Liver (tissue), 8 donors: ENCODE measurements at regions not wholly inside any gene's neighbourhood (a gene's known extent, or its start where the extent isn't known, plus 50 kb on each side); places are given as distances from the start of the nearest gene placed in this dataset.

Experiments
- DNase-seq: peaks from one replicate; pipeline ENCODE4 v3.0.0-alpha.2; 2017; ENCODE audit warnings: low spot score
- H3K27ac ChIP-seq, 2 donors: one replicate each; pipeline ENCODE4 v1.7.0; 2013; ENCODE audit warnings: inconsistent platforms in 2 of 2, low read length in 2 of 2, control low read depth in 1 of 2, low read depth in 1 of 2, mild to moderate bottlenecking in 1 of 2
- H3K27me3 ChIP-seq, 4 donors: one replicate each; pipeline versions ENCODE4 v1.6.1 to v1.7.0; 2013; ENCODE audit warnings: low read length in 3 of 4, inconsistent platforms in 1 of 4, mild to moderate bottlenecking in 1 of 4, moderate library complexity in 1 of 4; ENCODE audit not compliant: control insufficient read depth in 4 of 4, insufficient read depth in 4 of 4
- H3K36me3 ChIP-seq, 4 donors: one replicate each; pipeline versions ENCODE4 v1.6.1 to v1.7.0; 2013; ENCODE audit warnings: low read length in 3 of 4, mild to moderate bottlenecking in 3 of 4, low read depth in 1 of 4, moderate library complexity in 1 of 4; ENCODE audit not compliant: control insufficient read depth in 4 of 4, insufficient read depth in 3 of 4
- H3K4me1 ChIP-seq, 4 donors: one replicate each; pipeline versions ENCODE4 v1.6.1 to v1.7.0; 2013; ENCODE audit warnings: low read length in 3 of 4, mild to moderate bottlenecking in 3 of 4, moderate library complexity in 1 of 4; ENCODE audit not compliant: control insufficient read depth in 4 of 4, insufficient read depth in 4 of 4
- H3K4me3 ChIP-seq, 3 donors: one replicate each; pipeline versions ENCODE4 v1.6.1 to v1.7.0; 2013; ENCODE audit warnings: low read length in 3 of 3, control low read depth in 1 of 3, low read depth in 1 of 3, mild to moderate bottlenecking in 1 of 3
- H3K9ac ChIP-seq, 2 donors: one replicate each; pipeline ENCODE4 v1.7.0; 2013; ENCODE audit warnings: low read length in 2 of 2, mild to moderate bottlenecking in 2 of 2, moderate library complexity in 2 of 2, control low read depth in 1 of 2, low read depth in 1 of 2
- H3K9me3 ChIP-seq, 4 donors: one replicate each; pipeline versions ENCODE4 v1.6.1 to v1.7.0; 2013; ENCODE audit warnings: low read length in 3 of 4; ENCODE audit not compliant: control insufficient read depth in 4 of 4
- EGR1 ChIP-seq, 2 donors: IDR thresholded peaks; 2 replicates each; pipeline ENCODE4 v1.6.1; 2016 to 2018; ENCODE audit warnings: antibody characterized with exemption in 2 of 2, low read depth in 2 of 2
- FOXA1 ChIP-seq: IDR thresholded peaks from 2 replicates; pipeline ENCODE4 v1.6.1; 2016; ENCODE audit warnings: antibody characterized with exemption
- FOXA2 ChIP-seq: IDR thresholded peaks from 2 replicates; pipeline ENCODE4 v1.6.1; 2016; ENCODE audit warnings: antibody characterized with exemption
- GABPA ChIP-seq, 2 donors: IDR thresholded peaks in 1 of 2; conservative IDR thresholded peaks in 1 of 2; 2 replicates each; pipeline ENCODE4 v1.6.1; 2016; ENCODE audit warnings: antibody characterized with exemption in 2 of 2, mild to moderate bottlenecking in 1 of 2, moderate library complexity in 1 of 2
- HNF4A ChIP-seq, 2 donors: conservative IDR thresholded peaks; 2 replicates each; pipeline ENCODE4 v1.6.1; 2016; ENCODE audit warnings: antibody characterized with exemption in 2 of 2, mild to moderate bottlenecking in 2 of 2
- HNF4G ChIP-seq: IDR thresholded peaks from 2 replicates; pipeline ENCODE4 v1.6.1; 2016; ENCODE audit warnings: antibody characterized with exemption
- JUND ChIP-seq, 2 donors: IDR thresholded peaks; 2 replicates each; pipeline ENCODE4 v1.6.1; 2016; ENCODE audit warnings: antibody characterized with exemption in 2 of 2
- MAX ChIP-seq: IDR thresholded peaks from 2 replicates; pipeline ENCODE4 v1.6.1; 2016; ENCODE audit warnings: antibody characterized with exemption
- NR2F2 ChIP-seq: IDR thresholded peaks from 2 replicates; pipeline ENCODE4 v1.6.1; 2016; ENCODE audit warnings: antibody characterized with exemption
- RAD21 ChIP-seq, 2 donors: IDR thresholded peaks; 2 replicates each; pipeline ENCODE4 v1.6.1; 2016; ENCODE audit warnings: antibody characterized with exemption in 2 of 2, mild to moderate bottlenecking in 2 of 2
- RXRA ChIP-seq, 2 donors: IDR thresholded peaks; 2 replicates each; pipeline ENCODE4 v1.6.1; 2017 to 2018; ENCODE audit warnings: antibody characterized with exemption in 2 of 2, mild to moderate bottlenecking in 1 of 2
- SP1 ChIP-seq: IDR thresholded peaks from 2 replicates; pipeline ENCODE4 v1.6.1; 2018; ENCODE audit warnings: antibody characterized with exemption, mild to moderate bottlenecking
- TAF1 ChIP-seq: conservative IDR thresholded peaks from 2 replicates; pipeline ENCODE4 v1.6.1; 2016; ENCODE audit warnings: antibody characterized with exemption, mild to moderate bottlenecking
- YY1 ChIP-seq: IDR thresholded peaks from 2 replicates; pipeline ENCODE4 v1.6.1; 2016; ENCODE audit warnings: antibody characterized with exemption, mild to moderate bottlenecking
- WGBS: extraction: QIAGEN DNeasy Blood & Tissue Kit; methylation state at CpG from one replicate; pipeline ENCODE4 v1.1.7; 2013; 5-methylcytosine and 5-hydroxymethylcytosine counted together
- TF ChIP-seq, protein P1 (sequence below): IDR thresholded peaks from 2 replicates; pipeline ENCODE4 v1.6.1; 2016; ENCODE audit warnings: antibody characterized with exemption, mild to moderate bottlenecking
- TF ChIP-seq, protein P2 (sequence below): IDR thresholded peaks from 2 replicates; pipeline ENCODE4 v1.6.1; 2016; ENCODE audit warnings: antibody characterized with exemption
- TF ChIP-seq, protein P3 (sequence below): IDR thresholded peaks from 2 replicates; pipeline ENCODE4 v1.6.1; 2016; ENCODE audit warnings: antibody characterized with exemption
- TF ChIP-seq, protein P4 (sequence below): fragments of 150-350 bp; IDR thresholded peaks from 2 replicates; pipeline ENCODE4 v1.5.1; 2017; ENCODE audit warnings: improper control_type of control experiment, low read depth, low read length; ENCODE audit not compliant: missing input control
- donor health status: healthy.
- donor health status: healthy.
- donor health status: healthy.
- donor health status: healthy.
- donor health status: healthy.

- no peak for DNase-seq
- H3K27me3 ChIP-seq, result no peaks in the 10 kb centered on the region
- 46% methylated on average over 15 of the region's 15 CpGs for WGBS
- no peak overlapping the region for H3K4me3 ChIP-seq
- peaks cover 0 to 5% (median 0%) of the 10 kb centered on the region in 4 donors for H3K4me1 ChIP-seq
- H3K9me3 ChIP-seq, result peaks cover 3 to 8% (median 4%) of the 10 kb centered on the region in 4 donors
- no peak for TF ChIP-seq FOXA2
- TF ChIP-seq RAD21 (IDR thresholded peaks at IDR 0.05), result no peak
- TF ChIP-seq FOXA1, result no peak
- TF ChIP-seq SP1, result peak; percentile 62
- peak; percentile 55 for TF ChIP-seq HNF4G
- TF ChIP-seq, protein P1, sequence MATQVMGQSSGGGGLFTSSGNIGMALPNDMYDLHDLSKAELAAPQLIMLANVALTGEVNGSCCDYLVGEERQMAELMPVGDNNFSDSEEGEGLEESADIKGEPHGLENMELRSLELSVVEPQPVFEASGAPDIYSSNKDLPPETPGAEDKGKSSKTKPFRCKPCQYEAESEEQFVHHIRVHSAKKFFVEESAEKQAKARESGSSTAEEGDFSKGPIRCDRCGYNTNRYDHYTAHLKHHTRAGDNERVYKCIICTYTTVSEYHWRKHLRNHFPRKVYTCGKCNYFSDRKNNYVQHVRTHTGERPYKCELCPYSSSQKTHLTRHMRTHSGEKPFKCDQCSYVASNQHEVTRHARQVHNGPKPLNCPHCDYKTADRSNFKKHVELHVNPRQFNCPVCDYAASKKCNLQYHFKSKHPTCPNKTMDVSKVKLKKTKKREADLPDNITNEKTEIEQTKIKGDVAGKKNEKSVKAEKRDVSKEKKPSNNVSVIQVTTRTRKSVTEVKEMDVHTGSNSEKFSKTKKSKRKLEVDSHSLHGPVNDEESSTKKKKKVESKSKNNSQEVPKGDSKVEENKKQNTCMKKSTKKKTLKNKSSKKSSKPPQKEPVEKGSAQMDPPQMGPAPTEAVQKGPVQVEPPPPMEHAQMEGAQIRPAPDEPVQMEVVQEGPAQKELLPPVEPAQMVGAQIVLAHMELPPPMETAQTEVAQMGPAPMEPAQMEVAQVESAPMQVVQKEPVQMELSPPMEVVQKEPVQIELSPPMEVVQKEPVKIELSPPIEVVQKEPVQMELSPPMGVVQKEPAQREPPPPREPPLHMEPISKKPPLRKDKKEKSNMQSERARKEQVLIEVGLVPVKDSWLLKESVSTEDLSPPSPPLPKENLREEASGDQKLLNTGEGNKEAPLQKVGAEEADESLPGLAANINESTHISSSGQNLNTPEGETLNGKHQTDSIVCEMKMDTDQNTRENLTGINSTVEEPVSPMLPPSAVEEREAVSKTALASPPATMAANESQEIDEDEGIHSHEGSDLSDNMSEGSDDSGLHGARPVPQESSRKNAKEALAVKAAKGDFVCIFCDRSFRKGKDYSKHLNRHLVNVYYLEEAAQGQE, result no peak
- TF ChIP-seq HNF4A (conservative IDR thresholded peaks at IDR 0.05), result peak; percentile 80 to 88
- TF ChIP-seq, protein P2, sequence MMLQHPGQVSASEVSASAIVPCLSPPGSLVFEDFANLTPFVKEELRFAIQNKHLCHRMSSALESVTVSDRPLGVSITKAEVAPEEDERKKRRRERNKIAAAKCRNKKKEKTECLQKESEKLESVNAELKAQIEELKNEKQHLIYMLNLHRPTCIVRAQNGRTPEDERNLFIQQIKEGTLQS, result no peak
- TF ChIP-seq JUND (IDR thresholded peaks at IDR 0.05), result no peak
- no peak for TF ChIP-seq NR2F2
- TF ChIP-seq RXRA (IDR thresholded peaks at IDR 0.05), result peak in 1 of 2 donors; percentile 55
- peak; percentile 34 for TF ChIP-seq YY1
- TF ChIP-seq, protein P3, sequence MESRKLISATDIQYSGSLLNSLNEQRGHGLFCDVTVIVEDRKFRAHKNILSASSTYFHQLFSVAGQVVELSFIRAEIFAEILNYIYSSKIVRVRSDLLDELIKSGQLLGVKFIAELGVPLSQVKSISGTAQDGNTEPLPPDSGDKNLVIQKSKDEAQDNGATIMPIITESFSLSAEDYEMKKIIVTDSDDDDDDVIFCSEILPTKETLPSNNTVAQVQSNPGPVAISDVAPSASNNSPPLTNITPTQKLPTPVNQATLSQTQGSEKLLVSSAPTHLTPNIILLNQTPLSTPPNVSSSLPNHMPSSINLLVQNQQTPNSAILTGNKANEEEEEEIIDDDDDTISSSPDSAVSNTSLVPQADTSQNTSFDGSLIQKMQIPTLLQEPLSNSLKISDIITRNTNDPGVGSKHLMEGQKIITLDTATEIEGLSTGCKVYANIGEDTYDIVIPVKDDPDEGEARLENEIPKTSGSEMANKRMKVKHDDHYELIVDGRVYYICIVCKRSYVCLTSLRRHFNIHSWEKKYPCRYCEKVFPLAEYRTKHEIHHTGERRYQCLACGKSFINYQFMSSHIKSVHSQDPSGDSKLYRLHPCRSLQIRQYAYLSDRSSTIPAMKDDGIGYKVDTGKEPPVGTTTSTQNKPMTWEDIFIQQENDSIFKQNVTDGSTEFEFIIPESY, result no peak
- TF ChIP-seq GABPA (IDR thresholded peaks at IDR 0.05 in 1 of 2, conservative IDR thresholded peaks at IDR 0.05 in 1 of 2), result no peak
- no peak overlapping the region for H3K9ac ChIP-seq
- H3K27ac ChIP-seq, result no peak overlapping the region
- no peaks in the 10 kb centered on the region for H3K36me3 ChIP-seq
Observed at GRCh38 chr6:2514965-2515543, 235.7 kb downstream of the MYLK4 start.

DNA sequence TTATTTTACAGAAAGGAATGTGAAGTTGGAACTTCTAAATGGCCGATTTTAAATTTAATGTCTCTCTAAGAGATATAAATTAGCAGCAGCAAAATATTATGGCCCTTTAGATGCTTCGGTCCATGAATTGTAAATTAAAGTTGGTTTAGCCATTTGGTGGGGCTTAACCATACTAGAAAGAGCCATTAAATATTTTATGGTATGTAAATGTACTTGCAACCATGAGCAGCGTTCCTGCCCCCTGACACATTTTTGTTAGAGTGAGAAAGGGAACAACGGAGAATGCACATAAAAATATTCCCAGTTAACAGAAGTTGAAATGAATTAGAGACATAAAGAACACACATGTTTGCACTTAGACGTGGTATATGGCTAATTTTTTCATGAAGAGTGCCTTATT is 237.9 kb downstream of the MYLK4 start:
- whole genome bisulfite sequencing, result 90% methylated on average over 5 of the region's 5 CpGs
- Histone ChIP-seq H3K4me1 (peaks cover 0 to 5% (median 0%) of the 10 kb centered on the region in 4 donors), H3K9me3 (no peaks in the 10 kb centered on the region), H3K27me3 (no peaks in the 10 kb centered on the region), H3K36me3 (no peaks in the 10 kb centered on the region), H3K4me3 (no peak overlapping the region), H3K27ac (no peak overlapping the region), H3K9ac (no peak overlapping the region)
- no peak for DNase-seq
- TF ChIP-seq, protein P4, sequence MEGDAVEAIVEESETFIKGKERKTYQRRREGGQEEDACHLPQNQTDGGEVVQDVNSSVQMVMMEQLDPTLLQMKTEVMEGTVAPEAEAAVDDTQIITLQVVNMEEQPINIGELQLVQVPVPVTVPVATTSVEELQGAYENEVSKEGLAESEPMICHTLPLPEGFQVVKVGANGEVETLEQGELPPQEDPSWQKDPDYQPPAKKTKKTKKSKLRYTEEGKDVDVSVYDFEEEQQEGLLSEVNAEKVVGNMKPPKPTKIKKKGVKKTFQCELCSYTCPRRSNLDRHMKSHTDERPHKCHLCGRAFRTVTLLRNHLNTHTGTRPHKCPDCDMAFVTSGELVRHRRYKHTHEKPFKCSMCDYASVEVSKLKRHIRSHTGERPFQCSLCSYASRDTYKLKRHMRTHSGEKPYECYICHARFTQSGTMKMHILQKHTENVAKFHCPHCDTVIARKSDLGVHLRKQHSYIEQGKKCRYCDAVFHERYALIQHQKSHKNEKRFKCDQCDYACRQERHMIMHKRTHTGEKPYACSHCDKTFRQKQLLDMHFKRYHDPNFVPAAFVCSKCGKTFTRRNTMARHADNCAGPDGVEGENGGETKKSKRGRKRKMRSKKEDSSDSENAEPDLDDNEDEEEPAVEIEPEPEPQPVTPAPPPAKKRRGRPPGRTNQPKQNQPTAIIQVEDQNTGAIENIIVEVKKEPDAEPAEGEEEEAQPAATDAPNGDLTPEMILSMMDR, result no peak
- TF ChIP-seq RAD21 (IDR thresholded peaks at IDR 0.05) (no peak), NR2F2 (no peak), YY1 (no peak), TAF1 (no peak), HNF4A (conservative IDR thresholded peaks at IDR 0.05) (no peak), SP1 (no peak), GABPA (IDR thresholded peaks at IDR 0.05 in 1 of 2, conservative IDR thresholded peaks at IDR 0.05 in 1 of 2) (no peak), MAX (no peak), FOXA2 (no peak), FOXA1 (no peak), HNF4G (no peak), EGR1 (IDR thresholded peaks at IDR 0.05; ENCODE audit: low read depth in 2 of 2) (no peak)
- TF ChIP-seq, protein P3, result no peak
